ENCODE measurements at regions not wholly inside any gene's neighbourhood (a gene's known extent, or its start where the extent isn't known, plus 50 kb on each side); places are given as distances from the start of the nearest gene placed in this dataset.
A peak's percentile ranks its signal among the peaks of the same experiment; 100 is the strongest.

- intact Hi-C loops (cut with DNase I) = no loop called here
- no peak for ATAC-seq
- Histone ChIP-seq H3K27ac (no peak overlapping the region), H3K4me3 (no peak overlapping the region), H3K4me1 (peaks cover 4% of the 10 kb centered on the region), H3K27me3 (ENCODE audit: low read depth) (no peaks in the 10 kb centered on the region), H3K9me3 (no peaks in the 10 kb centered on the region), H3K36me3 (no peaks in the 10 kb centered on the region)
- TF ChIP-seq, protein P1, sequence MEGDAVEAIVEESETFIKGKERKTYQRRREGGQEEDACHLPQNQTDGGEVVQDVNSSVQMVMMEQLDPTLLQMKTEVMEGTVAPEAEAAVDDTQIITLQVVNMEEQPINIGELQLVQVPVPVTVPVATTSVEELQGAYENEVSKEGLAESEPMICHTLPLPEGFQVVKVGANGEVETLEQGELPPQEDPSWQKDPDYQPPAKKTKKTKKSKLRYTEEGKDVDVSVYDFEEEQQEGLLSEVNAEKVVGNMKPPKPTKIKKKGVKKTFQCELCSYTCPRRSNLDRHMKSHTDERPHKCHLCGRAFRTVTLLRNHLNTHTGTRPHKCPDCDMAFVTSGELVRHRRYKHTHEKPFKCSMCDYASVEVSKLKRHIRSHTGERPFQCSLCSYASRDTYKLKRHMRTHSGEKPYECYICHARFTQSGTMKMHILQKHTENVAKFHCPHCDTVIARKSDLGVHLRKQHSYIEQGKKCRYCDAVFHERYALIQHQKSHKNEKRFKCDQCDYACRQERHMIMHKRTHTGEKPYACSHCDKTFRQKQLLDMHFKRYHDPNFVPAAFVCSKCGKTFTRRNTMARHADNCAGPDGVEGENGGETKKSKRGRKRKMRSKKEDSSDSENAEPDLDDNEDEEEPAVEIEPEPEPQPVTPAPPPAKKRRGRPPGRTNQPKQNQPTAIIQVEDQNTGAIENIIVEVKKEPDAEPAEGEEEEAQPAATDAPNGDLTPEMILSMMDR (IDR thresholded peaks at IDR 0.05) = no peak
- no peak for DNase-seq
These were observed 401.4 kb upstream of the KLF4 start for GRCh38 chr9:107890921-107891465.

- Histone ChIP-seq H3K4me3 (no peak overlapping the region), H3K36me3 (no peaks in the 10 kb centered on the region), H3K27me3 (ENCODE audit: low read depth) (no peaks in the 10 kb centered on the region), H3K9me3 (no peaks in the 10 kb centered on the region), H3K27ac (no peak overlapping the region), H3K4me1 (no peaks in the 10 kb centered on the region)
- no peak for DNase-seq
- intact Hi-C loops (cut with DNase I) = no loop called here
- TF ChIP-seq, protein P1 (IDR thresholded peaks at IDR 0.05) = no peak
- ATAC-seq = no peak
These were observed 399.2 kb upstream of the KLF4 start for GRCh38 chr9:107888773-107889227.

- DNase-seq (no peak), ATAC-seq (no peak)
- H3K4me1 ChIP-seq = no peaks in the 10 kb centered on the region
- no peaks in the 10 kb centered on the region for H3K27me3 ChIP-seq (ENCODE audit: low read depth)
- no peak overlapping the region for H3K27ac ChIP-seq
- intact Hi-C loops (cut with DNase I) = no loop called here
- H3K4me3 ChIP-seq = no peak overlapping the region
- H3K9me3 ChIP-seq = no peaks in the 10 kb centered on the region
- H3K36me3 ChIP-seq = no peaks in the 10 kb centered on the region
- TF ChIP-seq, protein P1 (IDR thresholded peaks at IDR 0.05) = no peak
These were observed 397.3 kb upstream of the KLF4 start for GRCh38 chr9:107886826-107887225.

- ATAC-seq = peak; percentile 53 to 54
- TF ChIP-seq, protein P1 (IDR thresholded peaks at IDR 0.05) = no peak
- intact Hi-C loops (cut with DNase I) = no loop called here
- Histone ChIP-seq H3K4me3 (no peak overlapping the region), H3K27ac (no peak overlapping the region), H3K36me3 (no peaks in the 10 kb centered on the region), H3K27me3 (ENCODE audit: low read depth) (no peaks in the 10 kb centered on the region), H3K9me3 (no peaks in the 10 kb centered on the region), H3K4me1 (no peaks in the 10 kb centered on the region)
- DNase-seq = no peak
These were observed 394.0 kb upstream of the KLF4 start for GRCh38 chr9:107883496-107884124.

DNA sequence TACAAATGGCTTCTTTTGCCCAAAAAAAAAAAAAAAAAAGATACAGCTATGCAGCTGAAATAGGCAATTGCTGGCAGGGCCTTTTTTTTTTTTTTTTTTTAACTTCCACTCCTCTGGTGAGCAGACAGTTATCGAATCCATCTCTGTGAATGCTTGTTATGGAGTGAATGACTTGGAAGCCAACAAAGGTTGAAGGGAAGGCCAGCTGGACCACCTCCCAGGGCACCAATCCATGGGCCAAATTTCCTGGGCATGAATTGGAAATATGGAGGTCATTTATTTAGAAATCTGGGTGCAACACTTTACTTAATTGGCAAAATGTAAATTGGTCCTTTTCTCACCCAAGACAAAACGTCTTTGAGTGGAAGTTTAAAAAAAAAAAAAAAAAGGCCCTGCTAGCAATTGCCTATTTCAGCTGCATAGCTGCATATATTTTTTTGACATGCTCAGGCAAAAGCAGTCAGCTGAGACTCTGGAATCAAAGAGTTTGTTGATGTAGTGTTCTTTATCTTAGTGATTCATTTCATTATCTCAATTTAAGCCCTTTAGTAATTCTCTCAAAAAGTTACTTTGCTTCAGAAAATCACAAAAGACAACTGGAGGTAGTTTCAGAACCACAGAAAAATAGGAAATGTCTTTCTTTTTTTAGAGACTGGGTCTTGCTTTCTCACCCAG lies 392.2 kb upstream of the KLF4 start:
- Histone ChIP-seq H3K27ac (no peak overlapping the region), H3K4me1 (no peaks in the 10 kb centered on the region), H3K36me3 (no peaks in the 10 kb centered on the region), H3K9me3 (no peaks in the 10 kb centered on the region), H3K27me3 (ENCODE audit: low read depth) (no peaks in the 10 kb centered on the region), H3K4me3 (no peak overlapping the region)
- TF ChIP-seq, protein P1 (IDR thresholded peaks at IDR 0.05) = no peak
- intact Hi-C loops (cut with DNase I) = no loop called here
- DNase-seq (no peak), ATAC-seq (no peak)

All from lower lobe of right lung (tissue), 2 donors.